Cardiac muscle cell (in vitro differentiated cells and primary cell): ENCODE measurements at regions not wholly inside any gene's neighbourhood (a gene's known extent, or its start where the extent isn't known, plus 50 kb on each side); places are given as distances from the start of the nearest gene placed in this dataset.

ENCODE experiments used
- DNase-seq, 2 donors: peaks; one replicate each; pipeline versions ENCODE4 v3.0.0 to v3.0.0-alpha.2; 2010 to 2017; ENCODE audit warnings: low read depth in 1 of 2, low spot score in 1 of 2
- H3K27ac ChIP-seq: fragments of 200-600 bp; sonication (generic); 2 replicates; pipeline ENCODE4 v1.5.1; 2016
- H3K27me3 ChIP-seq: fragments of 200-600 bp; sonication (generic); 2 replicates; pipeline ENCODE4 v1.6.0; 2016; ENCODE audit warnings: control low read depth
- H3K36me3 ChIP-seq: fragments of 200-600 bp; sonication (generic); 2 replicates; pipeline ENCODE4 v1.5.1; 2016; ENCODE audit warnings: control low read depth
- H3K4me1 ChIP-seq: fragments of 200-600 bp; sonication (generic); 2 replicates; pipeline ENCODE4 v1.8.1; 2017; ENCODE audit warnings: low read depth, mild to moderate bottlenecking, mixed run types
- H3K4me3 ChIP-seq: fragments of 200-600 bp; sonication (generic); 2 replicates; pipeline ENCODE4 v1.5.1; 2016; ENCODE audit warnings: mild to moderate bottlenecking
- H3K9me3 ChIP-seq: fragments of 200-600 bp; sonication (generic); 2 replicates; pipeline ENCODE4 v1.5.1; 2017; ENCODE audit warnings: low read depth, mild to moderate bottlenecking, control low read depth
- TF ChIP-seq, protein P1 (sequence below): IDR thresholded peaks from 2 replicates; pipeline ENCODE4 v1.5.1; 2012; ENCODE audit warnings: low read depth, mild to moderate bottlenecking, low read length

DNA sequence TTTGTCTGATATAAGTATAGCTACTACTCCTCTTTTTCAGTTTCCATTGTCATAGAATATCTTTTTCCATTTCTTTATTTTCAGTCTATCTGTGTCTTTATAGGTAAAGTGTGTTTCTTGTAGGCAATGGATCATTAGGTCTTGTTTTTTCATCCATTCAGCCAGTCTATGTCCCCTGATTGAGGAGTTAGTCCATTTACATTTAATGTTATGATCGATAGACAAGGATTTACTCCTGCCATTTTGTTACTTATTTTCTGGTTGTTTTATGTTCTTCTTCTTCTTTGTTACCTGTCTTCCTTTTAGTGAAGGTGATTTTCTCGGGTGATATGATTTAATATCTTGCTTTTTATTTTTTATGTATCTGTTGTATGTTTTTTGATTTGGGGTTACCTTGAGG, 169.0 kb downstream of the BARX1 start:
- DNase-seq: no peak
- TF ChIP-seq, protein P1, sequence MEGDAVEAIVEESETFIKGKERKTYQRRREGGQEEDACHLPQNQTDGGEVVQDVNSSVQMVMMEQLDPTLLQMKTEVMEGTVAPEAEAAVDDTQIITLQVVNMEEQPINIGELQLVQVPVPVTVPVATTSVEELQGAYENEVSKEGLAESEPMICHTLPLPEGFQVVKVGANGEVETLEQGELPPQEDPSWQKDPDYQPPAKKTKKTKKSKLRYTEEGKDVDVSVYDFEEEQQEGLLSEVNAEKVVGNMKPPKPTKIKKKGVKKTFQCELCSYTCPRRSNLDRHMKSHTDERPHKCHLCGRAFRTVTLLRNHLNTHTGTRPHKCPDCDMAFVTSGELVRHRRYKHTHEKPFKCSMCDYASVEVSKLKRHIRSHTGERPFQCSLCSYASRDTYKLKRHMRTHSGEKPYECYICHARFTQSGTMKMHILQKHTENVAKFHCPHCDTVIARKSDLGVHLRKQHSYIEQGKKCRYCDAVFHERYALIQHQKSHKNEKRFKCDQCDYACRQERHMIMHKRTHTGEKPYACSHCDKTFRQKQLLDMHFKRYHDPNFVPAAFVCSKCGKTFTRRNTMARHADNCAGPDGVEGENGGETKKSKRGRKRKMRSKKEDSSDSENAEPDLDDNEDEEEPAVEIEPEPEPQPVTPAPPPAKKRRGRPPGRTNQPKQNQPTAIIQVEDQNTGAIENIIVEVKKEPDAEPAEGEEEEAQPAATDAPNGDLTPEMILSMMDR: no peak
- Histone ChIP-seq H3K4me1 (no peaks in the 10 kb centered on the region), H3K27me3 (no peaks in the 10 kb centered on the region), H3K27ac (no peak overlapping the region), H3K36me3 (no peaks in the 10 kb centered on the region), H3K9me3 (no peaks in the 10 kb centered on the region), H3K4me3 (no peak overlapping the region)

DNA sequence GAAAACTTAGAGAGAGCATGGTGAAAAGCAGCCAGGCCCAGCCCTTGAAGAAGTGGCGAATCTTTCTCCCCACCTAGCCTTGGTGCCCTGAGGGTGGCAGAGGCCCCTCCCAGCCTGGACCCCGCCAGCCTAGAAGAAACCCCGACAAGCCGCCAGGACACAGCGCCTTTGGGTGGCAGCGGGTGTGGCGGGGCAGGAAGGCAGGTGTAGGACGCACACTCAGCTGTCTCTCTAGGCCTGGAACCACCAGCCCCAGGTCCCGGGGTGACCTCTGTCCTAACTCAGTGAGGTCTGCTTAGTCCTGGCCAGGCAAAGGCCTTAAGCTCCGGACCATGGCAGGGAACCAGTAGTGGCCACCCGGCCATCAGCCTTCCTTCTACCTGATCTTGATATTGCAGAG, 178.3 kb downstream of the BARX1 start:
- Histone ChIP-seq H3K27ac (no peak overlapping the region), H3K9me3 (no peaks in the 10 kb centered on the region), H3K27me3 (no peaks in the 10 kb centered on the region), H3K4me1 (no peaks in the 10 kb centered on the region), H3K4me3 (no peak overlapping the region), H3K36me3 (no peaks in the 10 kb centered on the region)
- DNase-seq: no peak
- TF ChIP-seq, protein P1: no peak

DNA sequence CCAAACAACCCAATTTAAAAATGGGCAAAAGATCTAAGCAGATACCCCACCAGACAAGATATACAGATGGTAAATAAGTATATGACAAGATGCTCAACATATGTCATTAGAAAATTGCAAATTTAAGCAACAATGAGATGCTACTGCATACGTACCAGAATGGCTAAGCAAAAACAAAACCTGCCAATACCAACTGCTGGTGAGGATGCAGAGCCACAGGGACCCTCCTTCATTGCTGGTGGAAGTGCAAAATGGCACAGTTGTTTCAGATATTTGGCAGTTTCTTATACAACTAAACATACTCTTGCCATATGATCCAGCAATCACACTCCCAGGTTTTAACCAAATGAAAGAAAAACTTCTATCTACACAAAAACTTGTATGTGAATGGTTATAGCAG, 178.9 kb downstream of the BARX1 start:
- TF ChIP-seq, protein P1: no peak
- Histone ChIP-seq H3K27ac (no peak overlapping the region), H3K9me3 (no peaks in the 10 kb centered on the region), H3K27me3 (no peaks in the 10 kb centered on the region), H3K4me1 (no peaks in the 10 kb centered on the region), H3K4me3 (no peak overlapping the region), H3K36me3 (no peaks in the 10 kb centered on the region)
- no peak for DNase-seq

DNA sequence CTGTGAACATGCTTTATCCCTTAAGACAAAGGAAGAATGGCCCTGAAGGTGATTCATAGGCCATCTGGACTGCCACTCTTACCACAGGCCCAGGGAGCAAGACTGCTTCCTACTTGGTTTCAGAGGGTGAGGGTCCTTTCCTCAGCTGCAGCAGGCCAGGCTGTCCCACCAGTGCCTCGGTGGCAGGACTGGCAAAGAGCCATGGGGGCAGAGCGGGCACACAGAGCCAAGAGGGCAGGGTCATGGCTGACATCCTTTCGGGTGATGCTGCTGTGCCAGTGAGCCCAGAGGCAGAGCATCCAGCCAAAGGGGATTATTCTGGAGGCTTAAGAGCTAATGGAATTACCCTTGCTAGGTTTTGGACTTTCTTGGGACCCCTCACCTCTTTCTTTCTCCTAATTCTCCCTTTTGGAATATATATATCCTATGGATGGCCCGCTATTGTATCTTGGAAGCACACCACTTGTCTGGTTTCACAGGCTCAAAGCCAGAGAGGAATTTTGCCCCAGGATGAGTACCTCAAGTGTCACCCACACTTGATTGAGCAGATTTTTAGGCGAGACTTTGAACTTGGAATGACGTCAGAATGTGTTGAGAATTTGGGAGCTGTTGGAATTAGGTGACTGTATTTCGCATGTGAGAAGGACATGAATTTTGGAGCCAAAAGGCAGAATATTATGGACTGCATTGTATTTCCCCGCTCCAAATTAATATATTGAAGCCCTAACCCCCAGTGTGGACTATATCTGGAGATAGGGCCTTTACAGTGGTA, 180.6 kb downstream of the BARX1 start:
- no peak overlapping the region for H3K4me3 ChIP-seq

DNA sequence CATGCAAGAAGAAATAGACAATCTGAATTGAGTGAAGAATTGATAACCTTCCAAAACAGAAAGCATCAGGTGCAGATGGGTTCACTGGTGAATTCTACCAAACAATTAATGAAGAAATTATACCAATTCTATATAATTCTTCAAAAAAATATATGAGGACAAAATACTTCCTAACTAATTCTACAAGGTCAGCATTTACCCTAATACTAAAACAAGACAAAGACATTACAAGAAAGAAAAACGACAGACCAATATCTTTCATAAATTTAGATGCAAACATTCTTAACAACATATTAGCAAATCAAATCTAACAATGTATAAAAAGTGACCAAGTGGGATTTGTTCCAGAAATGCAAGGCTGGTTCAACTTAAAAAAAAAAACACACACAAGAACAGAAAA, 183.9 kb downstream of the BARX1 start:
- Histone ChIP-seq H3K9me3 (no peaks in the 10 kb centered on the region), H3K27me3 (no peaks in the 10 kb centered on the region), H3K36me3 (no peaks in the 10 kb centered on the region), H3K27ac (no peak overlapping the region), H3K4me3 (no peak overlapping the region), H3K4me1 (no peaks in the 10 kb centered on the region)
- TF ChIP-seq, protein P1: no peak
- DNase-seq: no peak

More for the DNA sequence above, 180.6 kb downstream of the BARX1 start:
- no peaks in the 10 kb centered on the region for H3K9me3 ChIP-seq
- TF ChIP-seq, protein P1: no peak
- H3K27me3 ChIP-seq: no peaks in the 10 kb centered on the region
- DNase-seq: no peak
- no peaks in the 10 kb centered on the region for H3K36me3 ChIP-seq
- no peaks in the 10 kb centered on the region for H3K4me1 ChIP-seq
- H3K27ac ChIP-seq: no peak overlapping the region
